ENCODE measurements at regions not wholly inside any gene's neighbourhood (a gene's known extent, or its start where the extent isn't known, plus 50 kb on each side); places are given as distances from the start of the nearest gene placed in this dataset.

DNA sequence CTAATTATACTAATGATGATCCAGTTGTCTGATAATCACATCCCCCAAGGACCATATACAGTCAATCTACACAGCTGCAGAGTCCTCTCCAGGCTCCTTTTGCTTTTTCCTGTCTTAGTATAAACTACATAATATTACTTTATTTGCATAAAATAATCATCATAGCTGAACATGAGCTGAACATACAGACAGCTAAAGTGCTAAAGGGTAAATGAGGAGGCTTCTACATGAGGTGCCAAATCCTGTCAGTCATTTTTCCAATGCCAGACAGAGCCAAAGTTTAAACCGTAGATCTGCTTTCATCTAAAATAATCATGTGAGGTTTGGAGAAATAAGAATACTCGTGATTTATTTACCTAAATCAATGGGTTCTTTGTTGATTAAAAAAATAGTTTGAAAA is 1530.1 kb upstream of the PABPC4L start:
- Histone ChIP-seq H4K20me1 (ENCODE audit: insufficient read depth, low read length) (no peaks in the 10 kb centered on the region), H2AFZ (ENCODE audit: low read length) (no peak overlapping the region), H3K27me3 (ENCODE audit: insufficient read depth, low read length) (no peaks in the 10 kb centered on the region), H3K9me3 (ENCODE audit: low read length) (no peaks in the 10 kb centered on the region), H3K4me2 (ENCODE audit: low read length) (no peak overlapping the region), H3K9me2 (ENCODE audit: low read depth, low read length) (no peaks in the 10 kb centered on the region), H3K9ac (ENCODE audit: low read length) (no peak overlapping the region), H3K79me2 (ENCODE audit: insufficient read depth, low read length) (no peaks in the 10 kb centered on the region), H3K36me3 (ENCODE audit: insufficient read depth, low read length) (no peaks in the 10 kb centered on the region), H3K4me1 (ENCODE audit: insufficient read depth, low read length, severe bottlenecking) (no peaks in the 10 kb centered on the region), H3K4me3 (ENCODE audit: low read depth, low read length, poor library complexity, severe bottlenecking) (no peak overlapping the region), H3K27ac (ENCODE audit: low read depth, low read length, poor library complexity, severe bottlenecking) (no peak overlapping the region), H3F3A (ENCODE audit: insufficient read depth, low read length) (no peaks in the 10 kb centered on the region; the same call in 1 of the 2 replicates)
- TF ChIP-seq, protein P1, sequence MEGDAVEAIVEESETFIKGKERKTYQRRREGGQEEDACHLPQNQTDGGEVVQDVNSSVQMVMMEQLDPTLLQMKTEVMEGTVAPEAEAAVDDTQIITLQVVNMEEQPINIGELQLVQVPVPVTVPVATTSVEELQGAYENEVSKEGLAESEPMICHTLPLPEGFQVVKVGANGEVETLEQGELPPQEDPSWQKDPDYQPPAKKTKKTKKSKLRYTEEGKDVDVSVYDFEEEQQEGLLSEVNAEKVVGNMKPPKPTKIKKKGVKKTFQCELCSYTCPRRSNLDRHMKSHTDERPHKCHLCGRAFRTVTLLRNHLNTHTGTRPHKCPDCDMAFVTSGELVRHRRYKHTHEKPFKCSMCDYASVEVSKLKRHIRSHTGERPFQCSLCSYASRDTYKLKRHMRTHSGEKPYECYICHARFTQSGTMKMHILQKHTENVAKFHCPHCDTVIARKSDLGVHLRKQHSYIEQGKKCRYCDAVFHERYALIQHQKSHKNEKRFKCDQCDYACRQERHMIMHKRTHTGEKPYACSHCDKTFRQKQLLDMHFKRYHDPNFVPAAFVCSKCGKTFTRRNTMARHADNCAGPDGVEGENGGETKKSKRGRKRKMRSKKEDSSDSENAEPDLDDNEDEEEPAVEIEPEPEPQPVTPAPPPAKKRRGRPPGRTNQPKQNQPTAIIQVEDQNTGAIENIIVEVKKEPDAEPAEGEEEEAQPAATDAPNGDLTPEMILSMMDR (IDR thresholded peaks at IDR 0.05; ENCODE audit: low read length), result no peak
- no peak for TF ChIP-seq EZH2 (IDR thresholded peaks at IDR 0.05; ENCODE audit: borderline replicate concordance, low read length)

DNA sequence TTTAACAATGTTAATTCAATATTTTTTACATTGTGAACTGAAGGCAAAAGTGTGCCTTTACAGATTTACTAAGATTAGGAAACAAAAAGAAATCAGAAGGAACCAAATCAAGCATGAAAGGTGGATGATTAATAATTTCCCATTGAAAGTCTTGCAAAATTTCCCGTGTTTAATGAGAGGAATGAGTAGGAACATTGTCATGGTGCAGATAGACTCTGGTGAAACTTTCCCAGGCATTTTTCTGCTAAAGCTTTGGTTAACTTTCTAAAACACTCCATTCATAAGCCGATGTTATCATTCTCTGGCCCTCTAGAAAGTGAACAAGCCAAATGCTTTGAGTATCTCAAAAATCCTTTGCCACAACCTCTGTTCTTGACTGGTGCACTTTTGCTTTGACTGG is 1522.8 kb upstream of the PABPC4L start:
- no peaks in the 10 kb centered on the region for H3K9me3 ChIP-seq (ENCODE audit: low read length)
- no peak overlapping the region for H2AFZ ChIP-seq (ENCODE audit: low read length)
- H4K20me1 ChIP-seq (ENCODE audit: insufficient read depth, low read length), result no peaks in the 10 kb centered on the region
- H3K4me3 ChIP-seq (ENCODE audit: low read depth, low read length, poor library complexity, severe bottlenecking), result no peak overlapping the region
- H3K9me2 ChIP-seq (ENCODE audit: low read depth, low read length), result no peaks in the 10 kb centered on the region
- H3K79me2 ChIP-seq (ENCODE audit: insufficient read depth, low read length), result no peaks in the 10 kb centered on the region
- no peak overlapping the region for H3K4me2 ChIP-seq (ENCODE audit: low read length)
- no peak overlapping the region for H3K27ac ChIP-seq (ENCODE audit: low read depth, low read length, poor library complexity, severe bottlenecking)
- TF ChIP-seq, protein P1 (IDR thresholded peaks at IDR 0.05; ENCODE audit: low read length), result no peak
- TF ChIP-seq EZH2 (IDR thresholded peaks at IDR 0.05; ENCODE audit: borderline replicate concordance, low read length), result no peak
- no peak overlapping the region for H3K9ac ChIP-seq (ENCODE audit: low read length)
- H3K4me1 ChIP-seq (ENCODE audit: insufficient read depth, low read length, severe bottlenecking), result no peaks in the 10 kb centered on the region
- no peaks in the 10 kb centered on the region for H3F3A ChIP-seq (ENCODE audit: insufficient read depth, low read length)
- H3K36me3 ChIP-seq (ENCODE audit: insufficient read depth, low read length), result no peaks in the 10 kb centered on the region
- no peaks in the 10 kb centered on the region for H3K27me3 ChIP-seq (ENCODE audit: insufficient read depth, low read length)

DNA sequence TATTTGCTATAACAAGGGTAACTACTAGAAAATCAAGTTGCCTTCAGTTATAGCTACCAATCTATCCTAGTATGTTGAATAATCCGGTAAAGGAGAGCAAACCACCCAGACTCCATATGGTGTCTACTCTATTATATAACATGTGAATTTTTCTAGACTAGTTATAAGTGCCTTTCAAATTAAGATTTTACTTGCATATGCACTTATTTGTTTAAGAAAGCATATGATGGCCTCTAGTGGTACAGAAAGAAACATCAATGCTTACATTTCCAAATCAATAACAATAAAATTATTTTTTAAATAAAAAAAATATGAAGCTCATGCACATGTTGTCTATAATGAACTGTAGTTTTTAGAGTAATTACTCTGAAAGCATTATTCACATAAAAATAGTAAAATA is 1516.4 kb upstream of the PABPC4L start:
- Histone ChIP-seq H3F3A (ENCODE audit: insufficient read depth, low read length) (no peaks in the 10 kb centered on the region), H3K9me3 (ENCODE audit: low read length) (no peaks in the 10 kb centered on the region)
- TF ChIP-seq EZH2 (IDR thresholded peaks at IDR 0.05; ENCODE audit: borderline replicate concordance, low read length), result no peak
- TF ChIP-seq, protein P1 (IDR thresholded peaks at IDR 0.05; ENCODE audit: low read length), result no peak

More for the DNA sequence above, 1516.4 kb upstream of the PABPC4L start:
- H3K79me2 ChIP-seq (ENCODE audit: insufficient read depth, low read length), result no peaks in the 10 kb centered on the region
- H3K27ac ChIP-seq (ENCODE audit: low read depth, low read length, poor library complexity, severe bottlenecking), result no peak overlapping the region
- H4K20me1 ChIP-seq (ENCODE audit: insufficient read depth, low read length), result no peaks in the 10 kb centered on the region
- no peaks in the 10 kb centered on the region for H3K27me3 ChIP-seq (ENCODE audit: insufficient read depth, low read length)
- H3K9ac ChIP-seq (ENCODE audit: low read length), result no peak overlapping the region
- no peaks in the 10 kb centered on the region for H3K36me3 ChIP-seq (ENCODE audit: insufficient read depth, low read length)
- H3K9me2 ChIP-seq (ENCODE audit: low read depth, low read length), result no peaks in the 10 kb centered on the region
- no peaks in the 10 kb centered on the region for H3K4me1 ChIP-seq (ENCODE audit: insufficient read depth, low read length, severe bottlenecking)
- no peak overlapping the region for H3K4me2 ChIP-seq (ENCODE audit: low read length)
- H3K4me3 ChIP-seq (ENCODE audit: low read depth, low read length, poor library complexity, severe bottlenecking), result no peak overlapping the region
- H2AFZ ChIP-seq (ENCODE audit: low read length), result no peak overlapping the region

All from OCI-LY1 (cell line).